ENCODE measurements at regions not wholly inside any gene's neighbourhood (a gene's known extent, or its start where the extent isn't known, plus 50 kb on each side); places are given as distances from the start of the nearest gene placed in this dataset.
"Not testable (repeated sequence)": the region's sequence is repeated elsewhere in the genome, so short reads cannot be mapped to it uniquely, and the experiment has no call there.

DNA sequence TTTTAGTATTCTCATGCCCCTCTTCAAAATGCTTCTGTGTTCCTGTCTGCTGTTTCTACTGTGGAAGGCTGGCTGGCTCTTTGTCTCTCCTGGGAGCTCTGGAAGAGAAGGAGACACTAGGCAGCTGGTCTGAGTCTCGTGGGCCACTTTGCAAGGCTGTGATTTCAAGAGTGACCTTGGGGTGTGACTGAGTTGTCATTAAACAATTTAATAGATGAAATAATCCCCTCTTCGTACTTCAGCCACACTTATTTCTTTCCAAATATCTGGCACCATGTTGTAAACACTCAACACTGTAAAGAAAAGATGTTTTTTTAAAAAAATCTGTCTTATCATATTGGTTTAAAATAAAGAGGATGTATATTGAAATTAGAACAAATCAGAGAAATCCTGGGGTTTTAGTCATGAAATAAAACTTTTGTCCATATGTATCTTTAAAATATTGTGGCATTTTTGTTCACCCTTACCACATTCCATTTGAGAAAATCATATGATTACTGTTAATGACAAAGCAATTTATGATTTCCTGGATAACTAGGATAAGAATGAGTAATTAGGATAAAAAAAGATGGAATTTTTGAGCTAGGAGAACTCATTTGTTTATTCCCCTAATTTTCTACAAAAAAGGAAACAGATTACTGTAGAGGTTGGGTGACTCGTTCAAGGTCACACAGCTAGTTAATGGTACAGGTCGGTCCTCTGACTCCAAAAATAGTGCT, 200.8 kb downstream of the MAT2B start:
- DNase-seq, result no peak

DNA sequence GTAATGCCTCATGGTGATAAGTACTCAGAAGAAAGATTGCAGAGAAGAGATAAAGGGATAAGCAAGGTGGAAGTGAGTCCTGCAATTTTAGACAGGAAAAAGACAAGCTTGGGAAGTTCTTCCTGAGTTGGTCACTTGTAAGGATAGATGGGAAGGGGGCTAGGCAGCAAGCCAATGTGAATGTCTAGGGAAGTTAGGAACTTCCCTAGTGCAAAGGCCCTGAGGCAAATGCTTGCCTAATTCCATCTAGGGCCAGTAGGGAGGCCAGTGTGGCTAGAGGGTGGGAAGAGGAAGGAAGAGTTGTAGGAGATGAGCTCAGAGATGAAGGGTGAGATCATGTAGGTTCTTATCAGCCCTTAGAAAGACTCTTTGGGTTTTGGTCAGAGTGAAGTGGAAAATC, 206.6 kb downstream of the MAT2B start:
- no peak for DNase-seq

DNA sequence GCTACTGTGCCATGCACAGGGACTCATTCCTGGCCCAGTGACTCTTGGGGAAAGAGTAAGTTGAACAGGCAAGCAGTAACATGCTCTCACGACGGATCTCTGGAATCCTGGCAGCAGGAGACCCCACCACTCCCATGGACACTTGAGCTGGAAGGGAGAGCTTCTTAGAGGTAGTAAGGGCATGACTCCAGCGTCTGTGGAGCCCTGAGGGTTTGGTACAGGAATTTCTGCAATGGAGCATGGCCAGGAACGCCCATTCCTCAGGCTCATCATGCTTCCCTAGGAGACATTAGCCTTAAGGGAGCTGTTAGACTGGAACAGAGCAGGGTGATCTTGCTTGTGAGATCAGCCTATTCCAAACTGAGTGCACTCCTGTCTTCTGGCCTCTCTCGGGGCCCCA, 212.9 kb downstream of the MAT2B start:
- DNase-seq, result no peak

DNA sequence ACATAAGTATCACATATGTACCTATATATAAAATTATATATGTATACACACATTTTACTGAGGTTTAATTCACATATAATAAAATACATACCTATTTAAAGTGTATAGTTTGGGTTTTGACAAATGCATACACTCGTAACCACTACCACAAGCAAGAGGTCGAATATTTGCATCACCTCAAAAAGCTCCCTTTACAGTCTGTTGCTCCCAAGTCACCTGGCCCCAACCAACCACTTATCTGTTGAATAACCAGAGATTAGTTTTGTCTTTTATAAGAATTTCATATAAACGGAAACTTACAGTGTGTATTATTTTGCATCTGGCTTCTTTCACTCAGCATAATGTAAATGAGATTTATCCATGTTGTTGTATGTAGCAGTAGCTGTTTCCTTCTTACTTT, 218.9 kb downstream of the MAT2B start:
- no peak for DNase-seq

GRCh38 chr5:163727028-163727427, 221.6 kb downstream of the MAT2B start:
- DNase-seq, result no peak

GRCh38 chr5:163730206-163730756, 224.9 kb downstream of the MAT2B start:
- DNase-seq, result no peak

- no peak for DNase-seq
Observed at GRCh38 chr5:163731256-163731655, 225.8 kb downstream of the MAT2B start.

GRCh38 chr5:163735069-163735468, 229.7 kb downstream of the MAT2B start:
- DNase-seq, result no peak

DNA sequence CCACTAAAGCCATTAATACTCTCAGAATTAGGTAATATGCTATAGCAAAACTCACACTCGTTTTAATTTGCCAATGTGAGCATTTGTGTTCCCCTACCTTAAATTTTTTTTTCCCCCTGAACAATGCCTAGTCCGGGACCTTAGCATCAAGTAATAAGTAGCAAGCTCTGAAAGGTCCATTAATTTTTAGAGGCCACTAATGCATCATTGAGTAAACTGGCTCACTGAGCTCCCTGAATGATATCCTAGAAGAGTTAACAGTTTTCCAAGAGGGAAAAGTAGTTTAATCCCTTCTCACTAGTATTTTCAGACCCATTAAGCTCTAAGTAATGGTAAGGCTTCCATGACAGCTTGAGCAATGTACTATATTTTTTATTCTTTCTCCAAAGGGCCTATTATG, 242.2 kb downstream of the MAT2B start:
- DNase-seq, result no peak

DNA sequence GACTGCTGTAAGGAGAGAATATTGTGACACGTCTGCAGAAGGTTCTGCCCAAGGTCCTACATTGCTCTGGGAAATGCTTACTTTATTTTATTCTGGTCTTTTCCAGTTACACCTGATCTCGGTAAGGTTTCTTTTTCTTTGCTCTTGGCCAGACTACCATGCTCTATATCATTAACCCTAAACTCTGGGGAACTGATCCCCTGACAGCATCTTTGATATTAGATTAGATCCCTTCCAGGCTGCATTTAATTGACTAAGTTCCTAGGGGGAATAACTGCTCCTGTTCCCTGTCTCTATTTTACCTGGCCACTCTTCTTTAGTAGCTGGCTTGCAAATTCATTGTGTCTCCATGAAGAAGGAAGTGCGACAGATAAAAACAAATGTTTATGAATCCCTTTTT, 243.5 kb downstream of the MAT2B start:
- no peak for DNase-seq

- not testable (repeated sequence) for DNase-seq
Observed at GRCh38 chr5:163750415-163750814, 245.0 kb downstream of the MAT2B start.

- no peak for DNase-seq
Observed at GRCh38 chr5:163755505-163755904, 250.1 kb downstream of the MAT2B start.

DNA sequence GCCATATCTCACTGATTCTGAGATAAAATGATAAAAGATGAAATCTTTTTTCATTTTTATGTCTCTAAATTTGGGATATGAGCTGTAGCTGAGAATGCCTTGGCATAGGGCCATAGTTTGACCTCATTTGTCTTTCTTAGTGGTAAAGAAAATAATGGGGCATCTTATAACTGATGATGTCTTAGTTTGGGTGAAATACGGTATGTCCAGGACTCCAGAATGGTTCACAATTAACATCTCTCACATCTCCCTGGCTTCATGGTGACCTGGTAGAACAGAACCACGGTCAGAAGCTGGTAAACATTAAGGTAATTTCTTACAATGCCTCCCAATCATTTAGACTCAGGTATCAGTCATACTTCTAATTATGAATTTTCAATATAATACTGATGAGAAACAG, 250.8 kb downstream of the MAT2B start:
- no peak for DNase-seq

DNA sequence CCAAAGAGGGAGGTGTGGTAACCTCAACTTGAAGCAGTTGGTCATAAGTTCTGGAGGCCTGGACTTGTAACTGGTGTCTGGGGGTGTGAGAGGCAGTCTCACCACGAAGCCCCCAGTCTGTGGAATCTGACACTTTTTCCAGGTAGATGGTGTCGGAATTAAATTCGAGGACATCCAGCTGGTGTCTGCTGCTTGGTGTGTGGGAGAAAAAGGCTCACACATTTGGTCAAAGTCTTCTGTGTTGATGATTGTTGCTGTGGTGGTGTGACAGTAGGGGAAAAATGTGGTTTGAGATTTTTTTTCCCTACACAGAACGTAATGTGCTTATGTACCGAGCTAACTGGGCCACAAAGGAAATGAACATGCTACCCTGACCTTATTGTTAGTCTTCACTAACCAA, 251.9 kb downstream of the MAT2B start:
- no peak for DNase-seq

DNA sequence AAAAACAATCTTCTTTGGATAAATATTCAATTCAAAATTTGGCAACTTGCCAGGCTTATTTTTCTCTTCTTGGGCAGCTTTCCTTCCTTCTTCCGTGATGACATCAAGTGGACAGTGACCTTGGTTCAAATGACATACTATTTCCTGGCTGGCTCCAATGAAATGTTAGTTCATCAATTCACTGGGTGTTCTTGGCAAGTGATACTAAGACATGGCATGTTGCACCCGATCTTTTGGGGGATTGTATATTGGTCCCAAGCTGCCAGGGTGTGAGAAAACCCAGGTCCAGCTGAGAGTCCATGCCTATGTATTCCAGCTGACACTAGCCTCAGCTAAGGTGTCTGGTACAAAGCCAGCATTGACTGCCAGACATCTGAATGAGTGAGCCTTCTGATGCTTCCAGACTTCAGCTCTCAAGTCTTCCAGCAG, 252.9 kb downstream of the MAT2B start:
- DNase-seq, result no peak

GRCh38 chr5:163759000-163759704, 253.7 kb downstream of the MAT2B start:
- DNase-seq, result no peak

GRCh38 chr5:163760498-163760897, 255.1 kb downstream of the MAT2B start:
- DNase-seq, result no peak

GRCh38 chr5:163766936-163767670, 261.7 kb downstream of the MAT2B start:
- DNase-seq, result no peak

GRCh38 chr5:163770625-163771024, 265.2 kb downstream of the MAT2B start:
- DNase-seq, result no peak

GRCh38 chr5:163772241-163772640, 266.8 kb downstream of the MAT2B start:
- no peak for DNase-seq

DNA sequence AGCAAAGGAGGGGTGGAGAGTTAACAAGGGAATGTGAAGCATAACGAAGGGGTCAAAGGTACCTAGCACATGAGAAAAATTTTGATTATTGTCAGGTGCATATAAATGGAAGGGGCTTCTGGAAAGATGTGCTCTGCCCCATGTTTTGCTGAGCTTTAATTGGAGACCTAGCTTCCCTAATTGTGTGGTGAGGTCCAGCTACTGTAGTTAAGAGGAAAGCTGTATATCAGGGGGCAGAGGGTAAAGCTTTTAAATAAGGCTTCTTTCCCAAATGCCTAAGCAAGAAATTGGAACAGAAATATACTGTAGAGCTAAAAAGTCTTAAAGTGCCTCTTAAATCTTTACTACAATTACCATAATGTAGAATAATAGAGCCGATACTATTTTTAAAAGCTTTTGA, 267.2 kb downstream of the MAT2B start:
- DNase-seq, result no peak

DNA sequence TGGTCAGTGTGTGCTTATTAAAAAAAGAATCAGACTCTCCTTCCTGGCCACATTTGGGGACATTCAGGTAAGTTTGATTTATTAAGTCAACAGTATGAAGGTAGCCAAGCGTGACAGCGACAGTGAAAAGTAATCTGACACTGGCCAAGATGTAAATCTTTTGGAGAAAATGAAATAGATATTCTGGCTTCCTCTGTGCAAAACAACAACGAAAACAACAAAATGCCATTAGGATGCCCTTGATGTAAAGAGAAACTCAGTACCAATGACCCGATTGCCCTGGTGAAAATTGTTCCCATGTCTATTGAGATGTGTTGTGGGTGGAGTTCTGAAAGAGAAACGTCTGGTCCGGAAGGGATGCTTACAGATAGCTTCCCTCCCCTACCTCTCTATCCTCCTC, 267.8 kb downstream of the MAT2B start:
- peak; percentile 20 for DNase-seq

DNA sequence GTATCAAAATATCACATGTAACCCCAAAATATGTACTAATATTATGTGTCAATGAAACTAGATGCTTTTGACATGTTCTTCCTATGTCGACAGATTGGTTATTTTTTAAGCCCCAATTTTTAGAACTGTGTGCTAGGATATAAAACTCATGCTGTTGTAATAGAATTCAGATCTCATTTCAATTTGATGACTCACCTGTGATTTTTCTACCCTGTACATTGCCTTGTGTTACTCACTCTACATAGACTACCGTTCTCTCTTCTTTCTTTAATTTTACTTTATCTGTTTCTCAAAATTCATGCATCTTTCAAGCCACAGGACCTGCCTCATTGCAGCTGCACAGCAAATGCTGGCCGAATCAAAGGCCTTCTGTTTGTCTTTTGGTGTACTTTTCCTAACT, 284.5 kb downstream of the MAT2B start:
- no peak for DNase-seq

Measured in right kidney (tissue), 1 donor.